ENCODE measurements at regions not wholly inside any gene's neighbourhood (a gene's known extent, or its start where the extent isn't known, plus 50 kb on each side); places are given as distances from the start of the nearest gene placed in this dataset.

DNA sequence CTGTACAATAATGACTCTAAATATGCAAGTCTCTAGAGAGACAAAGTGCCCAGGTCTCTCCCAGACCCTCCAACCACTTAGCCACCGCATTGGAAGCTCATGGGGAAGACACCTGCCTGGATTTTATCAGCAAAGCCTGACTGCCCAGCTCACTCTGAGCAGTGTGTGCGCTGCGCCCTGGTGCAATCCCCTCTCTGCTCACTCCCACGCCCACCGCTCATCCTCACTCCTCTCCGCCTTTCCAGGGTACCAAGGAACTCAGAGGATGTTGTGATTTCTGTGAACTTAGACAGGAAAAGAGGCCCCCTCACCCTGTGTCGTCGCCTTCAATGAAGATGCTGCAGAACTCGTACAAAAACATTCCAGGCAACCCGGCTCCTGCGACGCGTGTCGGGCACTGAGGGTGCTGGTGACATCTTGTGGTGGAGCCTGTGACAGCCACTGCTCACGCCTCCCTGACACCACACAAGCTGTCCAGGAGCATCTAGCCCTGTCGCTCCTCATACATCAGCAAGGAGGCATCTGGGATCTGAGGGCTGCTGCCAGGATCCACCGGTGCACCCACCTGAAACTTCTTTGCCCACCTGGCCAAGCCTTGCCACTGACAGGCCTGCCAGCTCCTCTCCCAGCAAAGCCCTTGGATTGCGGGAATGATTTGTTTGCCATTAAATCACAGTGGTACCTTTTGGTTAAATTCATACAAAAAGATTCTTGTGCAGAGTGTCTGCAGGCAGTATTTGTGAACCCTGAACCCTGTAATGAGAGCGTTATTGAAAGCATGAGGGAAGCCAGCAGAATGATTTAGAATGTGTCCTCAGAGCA lies 220.4 kb downstream of the ZNF516 start:
- no peak for TF ChIP-seq POLR2AphosphoS5 (IDR thresholded peaks at IDR 0.05; ENCODE audit: low read depth)
- TF ChIP-seq, protein P1, sequence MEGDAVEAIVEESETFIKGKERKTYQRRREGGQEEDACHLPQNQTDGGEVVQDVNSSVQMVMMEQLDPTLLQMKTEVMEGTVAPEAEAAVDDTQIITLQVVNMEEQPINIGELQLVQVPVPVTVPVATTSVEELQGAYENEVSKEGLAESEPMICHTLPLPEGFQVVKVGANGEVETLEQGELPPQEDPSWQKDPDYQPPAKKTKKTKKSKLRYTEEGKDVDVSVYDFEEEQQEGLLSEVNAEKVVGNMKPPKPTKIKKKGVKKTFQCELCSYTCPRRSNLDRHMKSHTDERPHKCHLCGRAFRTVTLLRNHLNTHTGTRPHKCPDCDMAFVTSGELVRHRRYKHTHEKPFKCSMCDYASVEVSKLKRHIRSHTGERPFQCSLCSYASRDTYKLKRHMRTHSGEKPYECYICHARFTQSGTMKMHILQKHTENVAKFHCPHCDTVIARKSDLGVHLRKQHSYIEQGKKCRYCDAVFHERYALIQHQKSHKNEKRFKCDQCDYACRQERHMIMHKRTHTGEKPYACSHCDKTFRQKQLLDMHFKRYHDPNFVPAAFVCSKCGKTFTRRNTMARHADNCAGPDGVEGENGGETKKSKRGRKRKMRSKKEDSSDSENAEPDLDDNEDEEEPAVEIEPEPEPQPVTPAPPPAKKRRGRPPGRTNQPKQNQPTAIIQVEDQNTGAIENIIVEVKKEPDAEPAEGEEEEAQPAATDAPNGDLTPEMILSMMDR (IDR thresholded peaks at IDR 0.05; ENCODE audit: insufficient read depth, low read length) = peak; percentile 71

All from HL-60 (cell line).